H9 (cell line): ENCODE measurements at regions not wholly inside any gene's neighbourhood (a gene's known extent, or its start where the extent isn't known, plus 50 kb on each side); places are given as distances from the start of the nearest gene placed in this dataset.

Experiments used
- DNase-seq: peaks from one replicate; pipeline ENCODE4 v3.0.0-alpha.2; 2017
- H2AFZ ChIP-seq: one replicate; pipeline ENCODE4 v1.6.1; 2013; ENCODE audit warnings: mild to moderate bottlenecking, low read length, control low read depth, moderate library complexity
- H2AK5ac ChIP-seq: 2 replicates; pipeline ENCODE4 v1.6.1; 2013; ENCODE audit warnings: low read length, control low read depth, mixed read lengths; ENCODE audit not compliant: insufficient read length
- H2BK120ac ChIP-seq: one replicate; pipeline ENCODE4 v1.6.1; 2013; ENCODE audit warnings: low read depth, mild to moderate bottlenecking, low read length, control low read depth, inconsistent platforms; ENCODE audit not compliant: poor library complexity, severe bottlenecking
- H2BK12ac ChIP-seq: 2 replicates; pipeline ENCODE4 v1.6.1; 2013; ENCODE audit warnings: low read length, control low read depth, mixed read lengths, low read depth; ENCODE audit not compliant: insufficient read length
- H2BK15ac ChIP-seq: 2 replicates; pipeline ENCODE4 v1.6.1; 2013; ENCODE audit warnings: low read depth, low read length, control low read depth
- H2BK20ac ChIP-seq: one replicate; pipeline ENCODE4 v1.6.1; 2013; ENCODE audit warnings: low read depth, mild to moderate bottlenecking, low read length, control low read depth, inconsistent platforms; ENCODE audit not compliant: poor library complexity, severe bottlenecking
- H2BK5ac ChIP-seq: 2 replicates; pipeline ENCODE4 v1.6.1; 2013; ENCODE audit warnings: low read length, control low read depth, mixed read lengths; ENCODE audit not compliant: insufficient read length
- H3K14ac ChIP-seq: 2 replicates; pipeline ENCODE4 v1.6.1; 2013; ENCODE audit warnings: low read length, control low read depth; ENCODE audit not compliant: insufficient read depth
- H3K18ac ChIP-seq: 2 replicates; pipeline ENCODE4 v1.6.1; 2013; ENCODE audit warnings: low read depth, mild to moderate bottlenecking, mixed read lengths, low read length, control low read depth; ENCODE audit not compliant: insufficient read length
- H3K23ac ChIP-seq: 2 replicates; pipeline ENCODE4 v1.6.1; 2013; ENCODE audit warnings: low read length, control low read depth, mixed read lengths, low read depth; ENCODE audit not compliant: insufficient read length
- H3K23me2 ChIP-seq: 2 replicates; pipeline ENCODE4 v1.6.1; 2013; ENCODE audit warnings: low read depth, mild to moderate bottlenecking, mixed read lengths, low read length, control low read depth; ENCODE audit not compliant: insufficient read length, poor library complexity, severe bottlenecking
- H3K27ac ChIP-seq: 2 replicates; pipeline ENCODE4 v1.5.1; 2013; ENCODE audit warnings: low read length, control low read depth, mixed read lengths, low read depth; ENCODE audit not compliant: insufficient read length
- H3K27me3 ChIP-seq: 2 replicates; pipeline ENCODE4 v1.6.1; 2013; ENCODE audit warnings: low read length, control low read depth, inconsistent platforms; ENCODE audit not compliant: insufficient read depth
- H3K4ac ChIP-seq: 2 replicates; pipeline ENCODE4 v1.6.1; 2013; ENCODE audit warnings: low read depth, mild to moderate bottlenecking, control low read depth, inconsistent platforms, low read length, moderate library complexity
- H3K4me1 ChIP-seq: 2 replicates; pipeline ENCODE4 v1.6.1; 2013; ENCODE audit warnings: low read length, control low read depth, inconsistent platforms; ENCODE audit not compliant: insufficient read depth
- H3K4me2 ChIP-seq: 2 replicates; pipeline ENCODE4 v1.6.1; 2013; ENCODE audit warnings: low read length, control low read depth, mixed read lengths; ENCODE audit not compliant: insufficient read length, insufficient read depth
- H3K56ac ChIP-seq: 2 replicates; pipeline ENCODE4 v1.6.1; 2013; ENCODE audit warnings: low read depth, mild to moderate bottlenecking, mixed read lengths, low read length, control low read depth; ENCODE audit not compliant: insufficient read length
- H3K79me1 ChIP-seq: 2 replicates; pipeline ENCODE4 v1.6.1; 2013; ENCODE audit warnings: low read depth, mild to moderate bottlenecking, moderate library complexity, low read length, control low read depth, inconsistent platforms; ENCODE audit not compliant: insufficient read depth, poor library complexity, severe bottlenecking
- H3K79me2 ChIP-seq: 2 replicates; pipeline ENCODE4 v1.6.1; 2013; ENCODE audit warnings: low read length, control low read depth, inconsistent platforms; ENCODE audit not compliant: insufficient read depth
- H3K9ac ChIP-seq: 2 replicates; pipeline ENCODE4 v1.6.1; 2013; ENCODE audit warnings: low read length, control low read depth, mixed read lengths; ENCODE audit not compliant: insufficient read length; ENCODE audit errors: extremely low read depth
- H3K9me3 ChIP-seq: one replicate; pipeline ENCODE4 v1.6.1; 2013; ENCODE audit warnings: low read depth, low read length, inconsistent platforms; ENCODE audit not compliant: control insufficient read depth
- H3T11ph ChIP-seq: one replicate; pipeline ENCODE4 v1.6.1; 2013; ENCODE audit warnings: mild to moderate bottlenecking, low read length, control low read depth, inconsistent platforms
- H4K20me1 ChIP-seq: one replicate; pipeline ENCODE4 v1.6.1; 2013; ENCODE audit not compliant: control insufficient read depth, insufficient read length, insufficient read depth
- H4K5ac ChIP-seq: 2 replicates; pipeline ENCODE4 v1.6.1; 2013; ENCODE audit warnings: low read depth, mild to moderate bottlenecking, mixed read lengths, low read length, control low read depth; ENCODE audit not compliant: insufficient read length
- H4K8ac ChIP-seq: replicated peaks from 2 replicates; pipeline ENCODE4 v1.6.1; 2013; ENCODE audit warnings: low read length, control low read depth, mixed read lengths, low read depth; ENCODE audit not compliant: insufficient read length
- H4K91ac ChIP-seq: 2 replicates; pipeline ENCODE4 v1.6.1; 2013; ENCODE audit warnings: low read depth, mild to moderate bottlenecking, moderate library complexity, mixed read lengths, low read length, control low read depth; ENCODE audit not compliant: insufficient read length
- H3K27ac Mint-ChIP-seq, 3 experiments: 2 replicates in 2 of 3; 3 replicates in 1 of 3; pipeline ENCODE4 v1.8.0; 2020 to 2021; ENCODE audit warnings: mixed read lengths in 3 of 3, mild to moderate bottlenecking in 1 of 3, moderate library complexity in 1 of 3
- H3K27me3 Mint-ChIP-seq: 2 replicates; pipeline ENCODE4 v1.8.0; 2021; ENCODE audit warnings: low read depth, mild to moderate bottlenecking, moderate library complexity, mixed read lengths
- H3K36me3 Mint-ChIP-seq, 3 experiments: 2 replicates in 2 of 3; 3 replicates in 1 of 3; pipeline ENCODE4 v1.8.0; 2020 to 2021; ENCODE audit warnings: low read depth in 3 of 3, mixed read lengths in 3 of 3; ENCODE audit not compliant: insufficient read depth in 1 of 3
- H3K4me1 Mint-ChIP-seq, 2 experiments: 2 replicates each; pipeline ENCODE4 v1.8.0; 2020; ENCODE audit warnings: mixed read lengths in 2 of 2
- H3K4me3 Mint-ChIP-seq, 2 experiments: 2 replicates in 1 of 2; 3 replicates in 1 of 2; pipeline ENCODE4 v1.8.0; 2020 to 2021; ENCODE audit warnings: mild to moderate bottlenecking in 2 of 2, mixed read lengths in 2 of 2, moderate library complexity in 1 of 2
- H3K9me3 Mint-ChIP-seq, 2 experiments: 2 replicates in 1 of 2; 3 replicates in 1 of 2; pipeline ENCODE4 v1.8.0; 2020; ENCODE audit warnings: mild to moderate bottlenecking in 2 of 2, mixed read lengths in 2 of 2, moderate library complexity in 1 of 2
- TF ChIP-seq, protein P1 (sequence below): fragments of 200-600 bp; sonication (generic); conservative IDR thresholded peaks from 3 replicates; pipeline ENCODE4 v1.8.0; 2021; ENCODE audit warnings: antibody characterized with exemption, mild to moderate bottlenecking

GRCh38 chr3:124116906-124117305, 125.0 kb upstream of the ROPN1 start:
- no peak overlapping the region for H2BK20ac ChIP-seq
- H4K20me1 ChIP-seq, result no peaks in the 10 kb centered on the region
- H3K4me2 ChIP-seq, result no peak overlapping the region
- H2BK5ac ChIP-seq, result no peak overlapping the region
- no peak overlapping the region for H4K91ac ChIP-seq
- H3K23me2 ChIP-seq, result no peaks in the 10 kb centered on the region
- H3K27ac ChIP-seq, result no peak overlapping the region
- TF ChIP-seq, protein P1, sequence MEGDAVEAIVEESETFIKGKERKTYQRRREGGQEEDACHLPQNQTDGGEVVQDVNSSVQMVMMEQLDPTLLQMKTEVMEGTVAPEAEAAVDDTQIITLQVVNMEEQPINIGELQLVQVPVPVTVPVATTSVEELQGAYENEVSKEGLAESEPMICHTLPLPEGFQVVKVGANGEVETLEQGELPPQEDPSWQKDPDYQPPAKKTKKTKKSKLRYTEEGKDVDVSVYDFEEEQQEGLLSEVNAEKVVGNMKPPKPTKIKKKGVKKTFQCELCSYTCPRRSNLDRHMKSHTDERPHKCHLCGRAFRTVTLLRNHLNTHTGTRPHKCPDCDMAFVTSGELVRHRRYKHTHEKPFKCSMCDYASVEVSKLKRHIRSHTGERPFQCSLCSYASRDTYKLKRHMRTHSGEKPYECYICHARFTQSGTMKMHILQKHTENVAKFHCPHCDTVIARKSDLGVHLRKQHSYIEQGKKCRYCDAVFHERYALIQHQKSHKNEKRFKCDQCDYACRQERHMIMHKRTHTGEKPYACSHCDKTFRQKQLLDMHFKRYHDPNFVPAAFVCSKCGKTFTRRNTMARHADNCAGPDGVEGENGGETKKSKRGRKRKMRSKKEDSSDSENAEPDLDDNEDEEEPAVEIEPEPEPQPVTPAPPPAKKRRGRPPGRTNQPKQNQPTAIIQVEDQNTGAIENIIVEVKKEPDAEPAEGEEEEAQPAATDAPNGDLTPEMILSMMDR, result no peak
- H4K8ac ChIP-seq, result no peak overlapping the region
- no peak overlapping the region for H3K23ac ChIP-seq
- H4K5ac ChIP-seq, result no peak overlapping the region
- no peak overlapping the region for H3K9ac ChIP-seq
- DNase-seq, result no peak
- no peak overlapping the region for H3K56ac ChIP-seq
- H3K14ac ChIP-seq, result no peak overlapping the region
- H3K9me3 ChIP-seq, result no peaks in the 10 kb centered on the region
- Mint-ChIP-seq H3K27ac (no peak overlapping the region), H3K36me3 (no peaks in the 10 kb centered on the region), H3K27me3 (peaks cover 7% of the 10 kb centered on the region), H3K4me1 (peaks cover 15 to 21% of the 10 kb centered on the region in 2 experiments), H3K9me3 (no peaks in the 10 kb centered on the region), H3K4me3 (no peak overlapping the region)
- H3K27me3 ChIP-seq, result no peaks in the 10 kb centered on the region
- no peak overlapping the region for H3K4ac ChIP-seq
- no peak overlapping the region for H2AK5ac ChIP-seq
- H3K79me1 ChIP-seq, result no peaks in the 10 kb centered on the region
- H2BK12ac ChIP-seq, result no peak overlapping the region
- H3K79me2 ChIP-seq, result no peaks in the 10 kb centered on the region
- H3T11ph ChIP-seq, result no peak overlapping the region
- H2BK120ac ChIP-seq, result no peak overlapping the region
- H3K18ac ChIP-seq, result no peak overlapping the region
- no peak overlapping the region for H2AFZ ChIP-seq
- H2BK15ac ChIP-seq, result no peak overlapping the region
- no peaks in the 10 kb centered on the region for H3K4me1 ChIP-seq
